Sigmoid colon (tissue), 4 donors: ENCODE measurements at regions not wholly inside any gene's neighbourhood (a gene's known extent, or its start where the extent isn't known, plus 50 kb on each side); places are given as distances from the start of the nearest gene placed in this dataset.

Experiments used
- CTCF ChIP-seq, 4 experiments: fragments of 450-650 bp in 3 of 4; fragments of 200-600 bp in 1 of 4; IDR thresholded peaks; one replicate each; pipeline ENCODE4 v1.5.1; 2016 to 2019; ENCODE audit warnings: antibody characterized with exemption in 4 of 4, mild to moderate bottlenecking in 3 of 4, moderate library complexity in 2 of 4
- POLR2A ChIP-seq, 2 donors: fragments of 450-650 bp; IDR thresholded peaks; one replicate each; pipeline ENCODE4 v1.6.1; 2016; ENCODE audit warnings: antibody characterized with exemption in 2 of 2, mild to moderate bottlenecking in 2 of 2, moderate library complexity in 2 of 2
- POLR2AphosphoS5 ChIP-seq, 4 donors: sonication (generic); formaldehyde crosslinking; IDR thresholded peaks; one replicate each; pipeline ENCODE4 v1.6.1; 2017; ENCODE audit warnings: antibody characterized with exemption in 4 of 4

- TF ChIP-seq CTCF (IDR thresholded peaks at IDR 0.05) (no peak), POLR2AphosphoS5 (IDR thresholded peaks at IDR 0.05) (no peak), POLR2A (IDR thresholded peaks at IDR 0.05) (no peak)
Measured at GRCh38 chr6:129946439-129947140, 71.8 kb upstream of the L3MBTL3 start.
